ENCODE measurements at regions not wholly inside any gene's neighbourhood (a gene's known extent, or its start where the extent isn't known, plus 50 kb on each side); places are given as distances from the start of the nearest gene placed in this dataset.

GRCh38 chr6:167515873-167516507, 191.1 kb downstream of the TTLL2 start:
- DNase-seq (ENCODE audit: low spot score): no peak

- DNase-seq (ENCODE audit: low spot score): no peak
These were observed 192.5 kb downstream of the TTLL2 start for GRCh38 chr6:167517254-167517916.

GRCh38 chr6:167523426-167523825, 198.5 kb downstream of the TTLL2 start:
- DNase-seq (ENCODE audit: low spot score): no peak

GRCh38 chr6:167524261-167525111, 199.6 kb downstream of the TTLL2 start:
- DNase-seq (ENCODE audit: low spot score): no peak

- no peak for DNase-seq (ENCODE audit: low spot score)
These were observed 200.9 kb downstream of the TTLL2 start for GRCh38 chr6:167525774-167526173.

- no peak for DNase-seq (ENCODE audit: low spot score)
These were observed 201.8 kb downstream of the TTLL2 start for GRCh38 chr6:167526465-167527368.

- no peak for DNase-seq (ENCODE audit: low spot score)
These were observed 203.4 kb downstream of the TTLL2 start for GRCh38 chr6:167528239-167528638.

GRCh38 chr6:167528976-167529375, 204.1 kb downstream of the TTLL2 start:
- DNase-seq (ENCODE audit: low spot score): no peak

- DNase-seq (ENCODE audit: low spot score): no peak
These were observed 204.8 kb downstream of the TTLL2 start for GRCh38 chr6:167529444-167530335.

GRCh38 chr6:167530951-167531350, 206.1 kb downstream of the TTLL2 start:
- DNase-seq (ENCODE audit: low spot score): no peak

GRCh38 chr6:167532410-167533288, 207.8 kb downstream of the TTLL2 start:
- DNase-seq (ENCODE audit: low spot score): no peak

GRCh38 chr6:167533851-167534250, 209.0 kb downstream of the TTLL2 start:
- no peak for DNase-seq (ENCODE audit: low spot score)

GRCh38 chr6:167537816-167538215, 212.9 kb downstream of the TTLL2 start:
- no peak for DNase-seq (ENCODE audit: low spot score)

GRCh38 chr6:167538746-167539145, 213.9 kb downstream of the TTLL2 start:
- DNase-seq (ENCODE audit: low spot score): no peak

- DNase-seq (ENCODE audit: low spot score): no peak
These were observed 215.9 kb downstream of the TTLL2 start for GRCh38 chr6:167540796-167541195.

- no peak for DNase-seq (ENCODE audit: low spot score)
These were observed 216.7 kb downstream of the TTLL2 start for GRCh38 chr6:167541544-167541943.

GRCh38 chr6:167543602-167544497, 219.0 kb downstream of the TTLL2 start:
- no peak for DNase-seq (ENCODE audit: low spot score)

- no peak for DNase-seq (ENCODE audit: low spot score)
These were observed 221.9 kb downstream of the TTLL2 start for GRCh38 chr6:167546611-167547327.

Measured in AG20443 (cell line).